B cell (primary cell): ENCODE measurements at regions not wholly inside any gene's neighbourhood (a gene's known extent, or its start where the extent isn't known, plus 50 kb on each side); places are given as distances from the start of the nearest gene placed in this dataset.

ENCODE experiments used
- ATAC-seq: fragments of 200-7000 bp; cut with Tn5 transposase; one replicate; pipeline ENCODE4 v1.10.0; 2021; ENCODE audit warnings: low read depth, mild to moderate bottlenecking, moderate number of reproducible peaks, moderate library complexity
- CTCF ChIA-PET: fragments of 350-600 bp; sonication (Branson Sonifier 250); formaldehyde crosslinking; loops from one replicate; lab custom pipeline; 2021; ENCODE audit warnings: antibody characterized with exemption, inconsistent platforms; lab: Charles Lee
- POLR2A ChIA-PET: fragments of 350-600 bp; sonication (Branson Sonifier 250); formaldehyde crosslinking; loops from one replicate; lab custom pipeline; 2021; ENCODE audit warnings: antibody characterized with exemption; lab: Charles Lee
- DNase-seq: peaks from one replicate; pipeline ENCODE4 v3.0.0; 2013
- H2AFZ ChIP-seq: 2 replicates; pipeline ENCODE4 v1.6.1; 2012; ENCODE audit warnings: mild to moderate bottlenecking, low read depth, low read length; ENCODE audit not compliant: insufficient read depth, poor library complexity, severe bottlenecking
- H3K27ac ChIP-seq, 2 donors: 1 replicate in 1 of 2; 2 replicates in 1 of 2; pipeline ENCODE4 v1.5.1; 2012 to 2013; ENCODE audit warnings: low read length in 2 of 2, mild to moderate bottlenecking in 2 of 2, moderate library complexity in 1 of 2
- H3K27me3 ChIP-seq, 4 experiments: fragments of 200-600 bp in 1 of 4; sonication (generic) in 1 of 4; replicated peaks in 1 of 4; 1 replicate in 2 of 4; 2 replicates in 2 of 4; pipeline versions ENCODE4 v1.6.1 to v1.7.0; 2013 to 2016; ENCODE audit warnings: low read length in 3 of 4, mild to moderate bottlenecking in 2 of 4, mixed read lengths in 1 of 4, moderate library complexity in 1 of 4; ENCODE audit not compliant: insufficient read depth in 4 of 4, control insufficient read depth in 3 of 4; ENCODE audit errors: control extremely low read depth in 1 of 4
- H3K36me3 ChIP-seq, 2 experiments: replicated peaks in 1 of 2; 1 replicate in 1 of 2; 2 replicates in 1 of 2; pipeline versions ENCODE4 v1.6.1 to v1.7.1; 2013; ENCODE audit warnings: low read length in 1 of 2; ENCODE audit not compliant: insufficient read depth in 2 of 2, control insufficient read depth in 1 of 2; ENCODE audit errors: control extremely low read depth in 1 of 2, extremely low read depth in 1 of 2
- H3K4me1 ChIP-seq, 2 donors: fragments of 200-600 bp in 1 of 2; sonication (generic) in 1 of 2; 1 replicate in 1 of 2; 2 replicates in 1 of 2; pipeline versions ENCODE4 v1.5.1 to v1.6.1; 2013 to 2017; ENCODE audit warnings: low read length in 2 of 2; ENCODE audit not compliant: control insufficient read depth in 2 of 2, insufficient read depth in 2 of 2
- H3K4me2 ChIP-seq: replicated peaks from 2 replicates; pipeline ENCODE3; 2012; ENCODE audit warnings: mild to moderate bottlenecking, low read depth, low read length; ENCODE audit not compliant: poor library complexity, severe bottlenecking
- H3K4me3 ChIP-seq, 5 experiments: fragments of 200-600 bp in 1 of 5; sonication (generic) in 1 of 5; 1 replicate in 3 of 5; 2 replicates in 2 of 5; pipeline versions ENCODE4 v1.5.1 to v1.7.0; 2011 to 2016; ENCODE audit warnings: low read length in 4 of 5, mild to moderate bottlenecking in 4 of 5, low read depth in 2 of 5, control low read depth in 1 of 5, moderate library complexity in 1 of 5; ENCODE audit not compliant: insufficient read depth in 1 of 5; ENCODE audit errors: control extremely low read depth in 1 of 5, extremely low read depth in 1 of 5
- H3K79me2 ChIP-seq: fragments of 200-600 bp; sonication (generic); one replicate; pipeline ENCODE4 v1.6.0; 2016; ENCODE audit warnings: low read length; ENCODE audit not compliant: control insufficient read depth, insufficient read depth
- H3K9ac ChIP-seq: fragments of 200-600 bp; sonication (generic); 2 replicates; pipeline ENCODE4 v1.6.1; 2017; ENCODE audit warnings: mild to moderate bottlenecking, low read length, moderate library complexity
- H3K9me3 ChIP-seq, 3 donors: one replicate each; pipeline versions ENCODE4 v1.6.1 to v1.7.1; 2013; ENCODE audit warnings: low read length in 2 of 3; ENCODE audit not compliant: control insufficient read depth in 2 of 3, insufficient read depth in 1 of 3; ENCODE audit errors: control extremely low read depth in 1 of 3
- H4K20me1 ChIP-seq: 2 replicates; pipeline ENCODE4 v1.6.0; 2012; ENCODE audit warnings: mild to moderate bottlenecking, low read length; ENCODE audit not compliant: insufficient read depth, control insufficient read depth, poor library complexity, severe bottlenecking
- H3K27ac Mint-ChIP-seq: one replicate; pipeline ENCODE4 v1.8.0; 2021; ENCODE audit warnings: mixed read lengths
- H3K27me3 Mint-ChIP-seq: one replicate; pipeline ENCODE4 v1.8.0; 2021; ENCODE audit warnings: mixed read lengths
- H3K4me1 Mint-ChIP-seq: one replicate; pipeline ENCODE4 v1.8.0; 2021; ENCODE audit warnings: mixed read lengths
- H3K4me3 Mint-ChIP-seq: one replicate; pipeline ENCODE4 v1.8.0; 2021; ENCODE audit warnings: mixed read lengths
- H3K9me3 Mint-ChIP-seq: one replicate; pipeline ENCODE4 v1.8.0; 2022; ENCODE audit warnings: mixed read lengths; ENCODE audit not compliant: insufficient read depth
- EZH2 ChIP-seq: IDR thresholded peaks from 2 replicates; pipeline ENCODE4 v1.6.1; 2012; ENCODE audit warnings: borderline replicate concordance, low read depth, mild to moderate bottlenecking, moderate library complexity, low read length; ENCODE audit not compliant: insufficient read depth, poor library complexity, severe bottlenecking
- WGBS: methylation state at CpG from one replicate; pipeline ENCODE4 v1.1.5; 2013; ENCODE audit warnings: missing lambda C conversion rate; ENCODE audit not compliant: insufficient coverage; 5-methylcytosine and 5-hydroxymethylcytosine counted together
- intact Hi-C: fragments of 100-400 bp; cut with micrococcal nuclease; formaldehyde crosslinking; loops from one replicate; pipeline ENCODE4 v1.10.0; 2022
- TF ChIP-seq, protein P1 (sequence below): fragments of 200-600 bp; IDR thresholded peaks from one replicate; pipeline ENCODE4 v1.8.0; 2022; ENCODE audit warnings: antibody characterized with exemption, mild to moderate bottlenecking

GRCh38 chr11:31921081-31921480 is 110.0 kb upstream of the PAX6 start:
- H2AFZ ChIP-seq, result no peak overlapping the region
- H3K9me3 Mint-ChIP-seq, result no peaks in the 10 kb centered on the region
- no peak for ATAC-seq
- peaks cover 29% of the 10 kb centered on the region for H3K27me3 Mint-ChIP-seq
- H4K20me1 ChIP-seq, result no peaks in the 10 kb centered on the region
- WGBS, result 92% methylated on average over 2 of the region's 4 CpGs
- ChIA-PET CTCF (no interaction called here), POLR2A (no interaction called here)
- no peaks in the 10 kb centered on the region for H3K4me1 ChIP-seq
- no peaks in the 10 kb centered on the region for H3K27me3 ChIP-seq
- intact Hi-C loops, result no loop called here
- no peaks in the 10 kb centered on the region for H3K4me1 Mint-ChIP-seq
- no peaks in the 10 kb centered on the region for H3K79me2 ChIP-seq
- H3K9me3 ChIP-seq, result no peaks in the 10 kb centered on the region
- H3K27ac Mint-ChIP-seq, result no peak overlapping the region
- no peak for DNase-seq
- H3K27ac ChIP-seq, result no peak overlapping the region
- no peaks in the 10 kb centered on the region for H3K36me3 ChIP-seq
- no peak for TF ChIP-seq EZH2
- H3K9ac ChIP-seq, result no peak overlapping the region
- no peak overlapping the region for H3K4me3 Mint-ChIP-seq
- H3K4me3 ChIP-seq, result no peak overlapping the region
- no peak overlapping the region for H3K4me2 ChIP-seq

DNA sequence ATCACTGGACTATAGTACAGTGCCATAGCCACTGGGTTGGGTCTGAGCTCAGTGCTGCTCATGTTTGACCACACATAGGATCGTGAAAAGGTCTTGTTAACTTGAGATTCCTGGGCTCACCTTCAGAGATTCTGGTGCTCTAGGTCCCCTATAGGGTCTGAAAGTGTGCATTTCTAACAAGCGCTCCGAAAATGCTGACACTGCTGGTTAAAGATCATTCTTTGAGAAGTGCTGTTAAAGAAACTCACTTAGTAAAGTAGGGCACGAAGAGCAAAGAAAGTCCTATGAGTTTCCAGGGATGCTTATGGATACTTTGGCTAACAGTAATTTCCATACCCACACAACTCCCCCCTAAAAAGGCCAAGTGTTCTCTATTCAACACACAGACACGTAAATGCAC is 108.1 kb upstream of the PAX6 start:
- peaks cover 23% of the 10 kb centered on the region for H3K27me3 Mint-ChIP-seq
- TF ChIP-seq, protein P1, sequence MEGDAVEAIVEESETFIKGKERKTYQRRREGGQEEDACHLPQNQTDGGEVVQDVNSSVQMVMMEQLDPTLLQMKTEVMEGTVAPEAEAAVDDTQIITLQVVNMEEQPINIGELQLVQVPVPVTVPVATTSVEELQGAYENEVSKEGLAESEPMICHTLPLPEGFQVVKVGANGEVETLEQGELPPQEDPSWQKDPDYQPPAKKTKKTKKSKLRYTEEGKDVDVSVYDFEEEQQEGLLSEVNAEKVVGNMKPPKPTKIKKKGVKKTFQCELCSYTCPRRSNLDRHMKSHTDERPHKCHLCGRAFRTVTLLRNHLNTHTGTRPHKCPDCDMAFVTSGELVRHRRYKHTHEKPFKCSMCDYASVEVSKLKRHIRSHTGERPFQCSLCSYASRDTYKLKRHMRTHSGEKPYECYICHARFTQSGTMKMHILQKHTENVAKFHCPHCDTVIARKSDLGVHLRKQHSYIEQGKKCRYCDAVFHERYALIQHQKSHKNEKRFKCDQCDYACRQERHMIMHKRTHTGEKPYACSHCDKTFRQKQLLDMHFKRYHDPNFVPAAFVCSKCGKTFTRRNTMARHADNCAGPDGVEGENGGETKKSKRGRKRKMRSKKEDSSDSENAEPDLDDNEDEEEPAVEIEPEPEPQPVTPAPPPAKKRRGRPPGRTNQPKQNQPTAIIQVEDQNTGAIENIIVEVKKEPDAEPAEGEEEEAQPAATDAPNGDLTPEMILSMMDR, result no peak
- TF ChIP-seq EZH2, result no peak
- no peaks in the 10 kb centered on the region for H3K4me1 Mint-ChIP-seq

More for the DNA sequence above, 108.1 kb upstream of the PAX6 start:
- no peak overlapping the region for H2AFZ ChIP-seq
- DNase-seq (no peak), ATAC-seq (no peak)
- Mint-ChIP-seq H3K4me3 (no peak overlapping the region), H3K9me3 (no peaks in the 10 kb centered on the region), H3K27ac (no peak overlapping the region)
- no peak overlapping the region for H3K27ac ChIP-seq
- H3K27me3 ChIP-seq, result no peaks in the 10 kb centered on the region
- ChIA-PET POLR2A (no interaction called here), CTCF (no interaction called here)
- no peak overlapping the region for H3K4me2 ChIP-seq
- H3K79me2 ChIP-seq, result no peaks in the 10 kb centered on the region
- intact Hi-C loops, result no loop called here
- H3K4me3 ChIP-seq, result no peak overlapping the region
- H3K4me1 ChIP-seq, result no peaks in the 10 kb centered on the region
- no peaks in the 10 kb centered on the region for H3K36me3 ChIP-seq
- no peaks in the 10 kb centered on the region for H4K20me1 ChIP-seq
- WGBS, result 81% methylated on average over 2 of the region's 5 CpGs
- H3K9me3 ChIP-seq, result no peaks in the 10 kb centered on the region
- no peak overlapping the region for H3K9ac ChIP-seq
